Mesothelial cell of epicardium (in vitro differentiated cells): ENCODE measurements at regions not wholly inside any gene's neighbourhood (a gene's known extent, or its start where the extent isn't known, plus 50 kb on each side); places are given as distances from the start of the nearest gene placed in this dataset.
A peak's percentile ranks its signal among the peaks of the same experiment; 100 is the strongest.

Source experiments
- DNase-seq, 2 experiments: peaks; one replicate each; pipeline ENCODE4 v3.0.0; 2021; ENCODE audit warnings: low spot score in 2 of 2; ENCODE audit not compliant: unreplicated experiment in 2 of 2
- H3K27ac Mint-ChIP-seq: 2 replicates; pipeline ENCODE4 v1.8.0; 2021; ENCODE audit warnings: mixed read lengths
- H3K27me3 Mint-ChIP-seq: 2 replicates; pipeline ENCODE4 v1.8.0; 2021; ENCODE audit warnings: low read depth, mixed read lengths
- H3K36me3 Mint-ChIP-seq: 2 replicates; pipeline ENCODE4 v1.8.0; 2021; ENCODE audit warnings: mixed read lengths
- H3K4me1 Mint-ChIP-seq: 2 replicates; pipeline ENCODE4 v1.8.0; 2021; ENCODE audit warnings: mixed read lengths
- H3K4me3 Mint-ChIP-seq: 2 replicates; pipeline ENCODE4 v1.8.0; 2021; ENCODE audit warnings: mild to moderate bottlenecking, moderate library complexity, mixed read lengths
- H3K9me3 Mint-ChIP-seq: 2 replicates; pipeline ENCODE4 v1.8.0; 2021; ENCODE audit warnings: mixed read lengths
- CTCF ChIP-seq: fragments of 200-600 bp; sonication (generic); IDR thresholded peaks from one replicate; pipeline ENCODE4 v1.5.0; 2021; ENCODE audit warnings: antibody characterized with exemption; ENCODE audit not compliant: unreplicated experiment

- no peaks in the 10 kb centered on the region for H3K36me3 Mint-ChIP-seq
- no peak for DNase-seq
- TF ChIP-seq CTCF: no peak
- no peak overlapping the region for H3K27ac Mint-ChIP-seq
- H3K4me3 Mint-ChIP-seq: no peak overlapping the region
- H3K4me1 Mint-ChIP-seq: no peaks in the 10 kb centered on the region
- peaks cover 7% of the 10 kb centered on the region for H3K9me3 Mint-ChIP-seq
- H3K27me3 Mint-ChIP-seq: peaks cover 25% of the 10 kb centered on the region
Measured at GRCh38 chr2:235350234-235350633, 143.6 kb upstream of the AGAP1 start.

- Mint-ChIP-seq H3K27me3 (peaks cover 25% of the 10 kb centered on the region), H3K36me3 (no peaks in the 10 kb centered on the region), H3K27ac (no peak overlapping the region)
Measured at GRCh38 chr2:235352541-235352940, 141.3 kb upstream of the AGAP1 start.

GRCh38 chr2:235357881-235358280, 136.0 kb upstream of the AGAP1 start:
- Mint-ChIP-seq H3K4me3 (no peak overlapping the region), H3K9me3 (no peaks in the 10 kb centered on the region), H3K27me3 (peaks cover 16% of the 10 kb centered on the region), H3K27ac (no peak overlapping the region), H3K36me3 (no peaks in the 10 kb centered on the region), H3K4me1 (no peaks in the 10 kb centered on the region)
- DNase-seq: no peak
- TF ChIP-seq CTCF: no peak

More at GRCh38 chr2:235352541-235352940, 141.3 kb upstream of the AGAP1 start:
- H3K4me3 Mint-ChIP-seq: no peak overlapping the region
- DNase-seq: no peak
- no peaks in the 10 kb centered on the region for H3K4me1 Mint-ChIP-seq
- no peak for TF ChIP-seq CTCF
- peaks cover 1% of the 10 kb centered on the region for H3K9me3 Mint-ChIP-seq

- no peaks in the 10 kb centered on the region for H3K9me3 Mint-ChIP-seq
- no peak overlapping the region for H3K4me3 Mint-ChIP-seq
- DNase-seq: no peak
- no peaks in the 10 kb centered on the region for H3K36me3 Mint-ChIP-seq
- peaks cover 4% of the 10 kb centered on the region for H3K4me1 Mint-ChIP-seq
- peaks cover 13% of the 10 kb centered on the region for H3K27me3 Mint-ChIP-seq
- no peak for TF ChIP-seq CTCF
- no peak overlapping the region for H3K27ac Mint-ChIP-seq
Measured at GRCh38 chr2:235358981-235359471, 134.8 kb upstream of the AGAP1 start.

GRCh38 chr2:235360446-235360845, 133.4 kb upstream of the AGAP1 start:
- Mint-ChIP-seq H3K27me3 (peaks cover 9% of the 10 kb centered on the region), H3K4me3 (no peak overlapping the region), H3K9me3 (no peaks in the 10 kb centered on the region), H3K4me1 (peaks cover 11% of the 10 kb centered on the region), H3K27ac (no peak overlapping the region), H3K36me3 (no peaks in the 10 kb centered on the region)
- DNase-seq: no peak
- no peak for TF ChIP-seq CTCF

- peak in 1 of 2 experiments; percentile 37 for DNase-seq
- Mint-ChIP-seq H3K9me3 (no peaks in the 10 kb centered on the region), H3K36me3 (no peaks in the 10 kb centered on the region), H3K27ac (peak overlapping the region; percentile 47), H3K4me1 (peaks cover 23% of the 10 kb centered on the region), H3K4me3 (no peak overlapping the region), H3K27me3 (peaks cover 20% of the 10 kb centered on the region)
- no peak for TF ChIP-seq CTCF
Measured at GRCh38 chr2:235365743-235366142, 128.1 kb upstream of the AGAP1 start.
